ENCODE measurements at regions not wholly inside any gene's neighbourhood (a gene's known extent, or its start where the extent isn't known, plus 50 kb on each side); places are given as distances from the start of the nearest gene placed in this dataset.

GRCh38 chr7:96484091-96484490 lies 162.2 kb upstream of the SLC25A13 start:
- H3K36me3 Mint-ChIP-seq (ENCODE audit: unreplicated experiment): no peaks in the 10 kb centered on the region

GRCh38 chr7:96481796-96482195 lies 159.9 kb upstream of the SLC25A13 start:
- Mint-ChIP-seq H3K36me3 (ENCODE audit: unreplicated experiment) (no peaks in the 10 kb centered on the region), H3K27ac (ENCODE audit: unreplicated experiment) (no peak overlapping the region), H3K9me3 (ENCODE audit: unreplicated experiment) (no peaks in the 10 kb centered on the region), H3K27me3 (ENCODE audit: unreplicated experiment) (no peaks in the 10 kb centered on the region), H3K4me3 (ENCODE audit: unreplicated experiment) (no peak overlapping the region), H3K4me1 (ENCODE audit: unreplicated experiment) (peaks cover 11% of the 10 kb centered on the region)
- no peak for TF ChIP-seq CTCF (IDR thresholded peaks at IDR 0.05)
- DNase-seq (ENCODE audit: extremely low spot score, unreplicated experiment): no peak

More at GRCh38 chr7:96484091-96484490, 162.2 kb upstream of the SLC25A13 start:
- DNase-seq (ENCODE audit: extremely low spot score, unreplicated experiment): no peak
- TF ChIP-seq CTCF (IDR thresholded peaks at IDR 0.05): no peak
- Mint-ChIP-seq H3K9me3 (ENCODE audit: unreplicated experiment) (no peaks in the 10 kb centered on the region), H3K4me3 (ENCODE audit: unreplicated experiment) (no peak overlapping the region), H3K27me3 (ENCODE audit: unreplicated experiment) (no peaks in the 10 kb centered on the region), H3K4me1 (ENCODE audit: unreplicated experiment) (peaks cover 9% of the 10 kb centered on the region), H3K27ac (ENCODE audit: unreplicated experiment) (no peak overlapping the region)

GRCh38 chr7:96479015-96479645 lies 157.2 kb upstream of the SLC25A13 start:
- Mint-ChIP-seq H3K36me3 (ENCODE audit: unreplicated experiment) (no peaks in the 10 kb centered on the region), H3K4me1 (ENCODE audit: unreplicated experiment) (peaks cover 11% of the 10 kb centered on the region), H3K4me3 (ENCODE audit: unreplicated experiment) (no peak overlapping the region), H3K27ac (ENCODE audit: unreplicated experiment) (no peak overlapping the region), H3K27me3 (ENCODE audit: unreplicated experiment) (peaks cover 5% of the 10 kb centered on the region), H3K9me3 (ENCODE audit: unreplicated experiment) (no peaks in the 10 kb centered on the region)
- DNase-seq (ENCODE audit: extremely low spot score, unreplicated experiment): no peak
- no peak for TF ChIP-seq CTCF (IDR thresholded peaks at IDR 0.05)

GRCh38 chr7:96471606-96472005 lies 149.7 kb upstream of the SLC25A13 start:
- TF ChIP-seq CTCF (IDR thresholded peaks at IDR 0.05): no peak
- no peaks in the 10 kb centered on the region for H3K4me1 Mint-ChIP-seq (ENCODE audit: unreplicated experiment)
- H3K27me3 Mint-ChIP-seq (ENCODE audit: unreplicated experiment): peaks cover 18% of the 10 kb centered on the region

GRCh38 chr7:96452146-96452545 lies 130.2 kb upstream of the SLC25A13 start:
- H3K4me1 Mint-ChIP-seq (ENCODE audit: unreplicated experiment): no peaks in the 10 kb centered on the region
- no peaks in the 10 kb centered on the region for H3K36me3 Mint-ChIP-seq (ENCODE audit: unreplicated experiment)
- no peaks in the 10 kb centered on the region for H3K9me3 Mint-ChIP-seq (ENCODE audit: unreplicated experiment)
- no peak for TF ChIP-seq CTCF (IDR thresholded peaks at IDR 0.05)
- H3K27me3 Mint-ChIP-seq (ENCODE audit: unreplicated experiment): peaks cover 3% of the 10 kb centered on the region
- no peak for DNase-seq (ENCODE audit: extremely low spot score, unreplicated experiment)
- no peak overlapping the region for H3K4me3 Mint-ChIP-seq (ENCODE audit: unreplicated experiment)
- H3K27ac Mint-ChIP-seq (ENCODE audit: unreplicated experiment): no peak overlapping the region

More at GRCh38 chr7:96471606-96472005, 149.7 kb upstream of the SLC25A13 start:
- Mint-ChIP-seq H3K9me3 (ENCODE audit: unreplicated experiment) (no peaks in the 10 kb centered on the region), H3K27ac (ENCODE audit: unreplicated experiment) (no peak overlapping the region), H3K4me3 (ENCODE audit: unreplicated experiment) (no peak overlapping the region), H3K36me3 (ENCODE audit: unreplicated experiment) (no peaks in the 10 kb centered on the region)
- DNase-seq (ENCODE audit: extremely low spot score, unreplicated experiment): no peak

Data from osteocyte (in vitro differentiated cells).